ENCODE measurements at regions not wholly inside any gene's neighbourhood (a gene's known extent, or its start where the extent isn't known, plus 50 kb on each side); places are given as distances from the start of the nearest gene placed in this dataset.

DNA sequence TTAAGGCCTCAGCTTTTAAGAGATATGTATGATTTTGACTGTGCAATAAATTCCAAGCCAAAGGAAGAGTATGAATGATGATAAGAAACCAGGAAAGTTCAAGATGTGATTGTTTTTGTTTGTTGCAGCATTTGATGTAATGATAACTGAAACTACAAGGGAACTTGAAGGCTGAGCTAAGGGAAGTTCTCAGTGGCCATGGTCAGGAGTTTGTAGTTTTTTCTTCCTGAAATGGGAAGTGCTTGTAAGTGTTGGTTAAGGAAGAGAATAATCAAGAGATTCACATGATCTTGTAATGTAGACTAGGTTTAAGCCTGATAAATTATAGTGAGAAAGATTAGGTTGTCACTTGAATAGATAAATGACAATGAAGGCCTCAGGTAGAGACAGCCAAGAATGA, 53.4 kb downstream of the PTCHD4 start:
- DNase-seq (ENCODE audit: low spot score) (no peak), ATAC-seq (no peak)
- intact Hi-C loops (cut with DNase I) = no loop called here

GRCh38 chr6:48048451-48049146, 62.4 kb downstream of the PTCHD4 start:
- peak; percentile 34 for ATAC-seq
- intact Hi-C loops (cut with DNase I) = no loop called here
- no peak for DNase-seq (ENCODE audit: low spot score)

GRCh38 chr6:48041894-48042293, 69.1 kb downstream of the PTCHD4 start:
- ATAC-seq = no peak
- DNase-seq (ENCODE audit: low spot score) = no peak
- intact Hi-C loops (cut with DNase I) = no loop called here

DNA sequence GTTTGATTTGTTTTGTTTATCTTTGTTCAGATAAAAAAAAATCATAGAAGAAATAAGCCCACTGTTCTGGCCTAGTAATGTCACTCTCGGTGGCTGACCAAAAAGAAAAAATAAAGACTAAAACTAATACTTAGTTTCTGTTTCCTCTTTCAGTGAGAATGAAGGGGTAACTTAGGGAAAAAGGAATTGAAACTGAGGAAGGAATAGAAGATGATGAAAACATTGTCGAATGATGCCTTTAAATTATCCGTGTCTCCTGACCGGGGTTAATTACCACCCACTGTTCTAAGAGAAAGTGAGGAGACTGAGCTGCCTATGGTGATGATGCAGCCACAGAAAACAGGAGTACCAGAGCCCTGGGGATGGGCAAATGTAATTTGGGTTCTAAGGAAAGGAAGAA, 73.1 kb downstream of the PTCHD4 start:
- intact Hi-C loops (cut with DNase I) = no loop called here
- DNase-seq (ENCODE audit: low spot score) (no peak), ATAC-seq (no peak)

DNA sequence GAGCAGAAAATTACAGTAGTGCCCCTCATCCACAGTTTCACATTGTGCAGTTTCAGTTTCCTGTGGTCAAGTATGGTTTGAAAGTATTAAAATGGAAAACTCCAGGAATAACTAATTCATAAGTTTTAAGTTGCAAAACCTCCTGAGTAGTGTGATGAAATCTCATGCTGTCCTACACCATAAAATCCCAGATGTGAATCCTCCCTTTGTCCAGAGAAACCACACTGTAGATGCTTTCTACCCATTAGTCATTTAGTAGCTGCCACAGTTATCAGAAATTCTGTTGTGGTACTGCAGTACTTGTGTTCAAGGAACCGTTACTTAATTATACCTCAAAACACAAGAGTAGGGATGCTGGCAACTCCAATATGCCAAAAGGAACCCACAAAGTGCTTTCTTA, 74.7 kb downstream of the PTCHD4 start:
- intact Hi-C loops (cut with DNase I) = no loop called here
- DNase-seq (ENCODE audit: low spot score) = no peak
- peak; percentile 46 for ATAC-seq

DNA sequence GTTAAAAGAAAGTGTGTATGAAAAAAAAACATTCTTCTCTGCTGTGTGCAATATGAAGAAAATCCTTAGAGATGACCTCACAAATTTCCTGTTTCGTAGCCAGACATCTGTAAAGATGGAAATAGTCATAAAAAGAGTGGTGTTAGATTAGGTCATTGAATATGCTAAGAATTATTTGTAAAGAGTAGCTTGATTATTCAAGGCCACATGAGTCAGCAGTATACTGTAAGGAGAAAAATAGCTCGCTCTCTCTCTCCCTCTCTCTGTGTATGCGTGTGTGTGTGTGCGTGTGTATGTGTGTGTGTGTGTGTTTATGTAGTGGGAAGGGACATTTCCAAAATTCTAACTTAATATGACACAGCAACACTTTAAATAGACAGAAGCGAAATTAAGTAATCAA, 78.8 kb downstream of the PTCHD4 start:
- ATAC-seq (no peak), DNase-seq (ENCODE audit: low spot score) (peak; percentile 53)
- intact Hi-C loops (cut with DNase I) = no loop called here

- ATAC-seq = no peak
- no peak for DNase-seq (ENCODE audit: low spot score)
- intact Hi-C loops (cut with DNase I) = no loop called here
Observed at GRCh38 chr6:48031711-48032110, 79.3 kb downstream of the PTCHD4 start.

DNA sequence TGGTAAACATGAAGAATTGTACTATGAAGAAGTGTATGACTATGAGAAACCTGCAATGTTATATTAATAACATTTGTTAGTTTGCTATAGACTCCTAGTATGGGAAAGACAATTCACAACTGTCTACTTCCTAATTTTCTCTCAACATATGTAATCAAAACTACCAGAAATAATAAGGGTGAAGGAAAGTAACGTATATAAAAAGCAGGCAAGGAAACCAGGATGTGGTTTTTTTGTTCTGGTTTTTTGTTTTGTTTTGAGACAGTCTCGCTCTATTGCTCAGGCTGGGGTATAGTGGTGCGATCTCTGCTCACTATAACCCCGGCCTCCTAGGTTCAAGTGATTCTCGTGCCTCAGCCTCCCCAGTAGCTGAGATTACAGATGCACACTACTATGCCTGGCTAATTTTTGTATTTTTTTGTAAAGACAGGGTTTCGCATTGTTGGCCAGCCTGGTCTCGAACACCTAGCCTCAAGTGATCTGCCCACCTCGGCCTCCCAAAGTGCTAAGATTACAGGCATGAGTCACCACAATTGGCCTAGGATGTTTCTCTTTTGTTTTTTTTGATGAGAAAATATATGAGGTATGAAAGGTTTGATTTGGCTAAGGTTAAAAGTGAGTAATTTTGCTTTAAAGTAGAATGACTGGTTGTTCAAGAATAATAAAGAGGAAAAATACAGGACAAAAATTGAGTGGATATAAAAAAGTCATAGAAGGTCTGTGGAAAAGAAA, 83.1 kb downstream of the PTCHD4 start:
- intact Hi-C loops (cut with DNase I) = no loop called here
- DNase-seq (ENCODE audit: low spot score) = no peak
- ATAC-seq = no peak

DNA sequence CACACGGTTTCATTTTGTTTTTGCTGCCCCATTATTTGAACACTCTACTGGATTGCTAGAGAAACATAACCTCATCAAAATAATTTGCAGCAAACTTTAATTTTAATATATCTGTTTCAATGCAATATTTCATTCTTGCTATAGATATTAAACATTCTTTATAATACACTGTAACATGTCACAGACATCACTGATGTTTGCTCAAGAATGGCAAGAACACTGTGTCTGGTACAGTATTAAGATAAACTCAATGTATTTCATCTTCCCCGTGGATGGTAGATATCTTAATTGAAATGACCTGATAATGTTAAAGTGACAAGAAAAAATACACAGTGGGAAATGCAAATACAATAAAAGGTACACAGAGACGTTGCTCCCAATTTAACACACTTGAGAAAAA, 86.0 kb downstream of the PTCHD4 start:
- no peak for DNase-seq (ENCODE audit: low spot score)
- intact Hi-C loops (cut with DNase I) = no loop called here
- ATAC-seq = no peak

- ATAC-seq = no peak
- intact Hi-C loops (cut with DNase I) = no loop called here
- no peak for DNase-seq (ENCODE audit: low spot score)
Observed at GRCh38 chr6:48021904-48022303, 89.1 kb downstream of the PTCHD4 start.

DNA sequence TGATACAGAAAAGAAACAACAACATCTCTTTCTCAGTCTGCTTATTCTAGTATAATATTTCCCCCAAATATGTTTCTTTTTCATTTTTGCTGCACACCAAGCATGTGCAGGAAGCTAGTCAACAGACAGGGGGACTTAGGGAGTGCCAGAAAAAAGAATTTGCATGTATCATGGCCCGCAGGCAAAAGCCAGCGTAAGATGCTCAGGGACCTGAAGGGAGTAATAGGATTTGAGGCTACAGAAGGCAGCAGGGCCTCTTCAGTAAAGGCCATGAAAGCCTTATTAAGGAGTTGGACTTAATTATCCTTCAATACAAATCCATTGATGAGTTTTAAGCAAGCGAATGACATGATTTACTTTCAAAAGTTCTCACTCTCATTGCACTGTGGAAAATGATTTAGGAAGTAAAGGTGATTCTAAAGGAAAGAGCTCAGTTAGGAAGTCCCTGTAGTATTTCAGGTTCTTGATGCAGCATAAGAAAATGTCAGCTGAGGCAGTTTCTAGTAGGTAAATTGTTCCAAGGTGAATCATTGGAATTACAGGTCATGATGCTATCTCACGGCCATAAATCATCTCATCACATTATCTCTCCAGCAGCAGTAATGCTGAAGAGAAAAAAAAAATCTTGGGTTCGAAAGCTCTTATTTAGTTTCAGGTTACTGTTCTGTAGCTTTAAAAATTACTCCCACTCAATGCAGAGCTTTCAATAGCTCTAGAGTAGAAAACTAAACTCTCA, 94.8 kb downstream of the PTCHD4 start:
- ATAC-seq = no peak
- intact Hi-C loops (cut with DNase I) = no loop called here
- no peak for DNase-seq (ENCODE audit: low spot score)

- no peak for DNase-seq (ENCODE audit: low spot score)
- no peak for ATAC-seq
- intact Hi-C loops (cut with DNase I) = no loop called here
Observed at GRCh38 chr6:47992809-47993208, 118.2 kb downstream of the PTCHD4 start.

DNA sequence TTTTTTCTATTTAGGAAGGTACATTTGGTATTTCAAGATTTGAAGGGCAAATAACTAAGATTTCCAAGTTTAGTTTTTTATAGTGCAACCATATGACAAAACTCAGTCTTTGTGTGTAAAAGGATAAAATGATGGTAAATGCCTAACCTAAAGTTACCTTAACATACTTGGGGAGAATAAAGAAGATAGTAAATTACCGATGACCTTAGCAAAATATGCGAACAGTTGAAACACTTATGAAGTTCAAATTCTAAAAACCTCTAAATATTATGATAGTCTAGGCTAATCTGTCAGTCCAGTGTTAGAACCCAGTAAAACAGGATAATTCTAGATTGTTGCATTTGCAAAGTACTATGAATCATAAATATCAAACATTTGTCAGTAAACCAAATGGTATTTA, 127.5 kb downstream of the PTCHD4 start:
- intact Hi-C loops (cut with DNase I) = no loop called here
- ATAC-seq (no peak), DNase-seq (ENCODE audit: low spot score) (no peak)

DNA sequence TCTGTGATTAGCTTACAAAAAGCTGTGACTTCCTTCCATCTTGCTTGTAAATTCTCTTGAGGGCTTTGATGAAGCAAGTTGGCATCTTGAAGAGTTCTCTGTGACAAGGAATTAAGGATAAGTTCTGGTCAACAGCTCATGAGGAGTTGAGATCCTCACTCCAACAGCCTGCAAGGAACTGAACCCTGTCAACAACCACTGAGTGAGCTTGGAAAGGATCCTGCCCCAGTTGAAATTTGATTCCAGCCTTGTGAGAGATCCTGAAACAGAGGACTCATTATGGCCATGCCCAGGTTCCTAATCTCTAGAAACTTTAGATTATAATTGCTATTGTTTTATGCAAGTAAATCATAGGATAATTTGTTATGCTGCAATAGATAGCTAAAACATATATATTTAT, 133.7 kb downstream of the PTCHD4 start:
- intact Hi-C loops (cut with DNase I) = no loop called here
- DNase-seq (ENCODE audit: low spot score) = no peak

GRCh38 chr6:47974106-47974505, 136.9 kb downstream of the PTCHD4 start:
- intact Hi-C loops (cut with DNase I) = no loop called here
- DNase-seq (ENCODE audit: low spot score) = no peak
- ATAC-seq = no peak

More for the DNA sequence above, 133.7 kb downstream of the PTCHD4 start:
- no peak for ATAC-seq

GRCh38 chr6:47970826-47971225, 140.2 kb downstream of the PTCHD4 start:
- DNase-seq (ENCODE audit: low spot score) = no peak
- intact Hi-C loops (cut with DNase I) = no loop called here
- no peak for ATAC-seq

DNA sequence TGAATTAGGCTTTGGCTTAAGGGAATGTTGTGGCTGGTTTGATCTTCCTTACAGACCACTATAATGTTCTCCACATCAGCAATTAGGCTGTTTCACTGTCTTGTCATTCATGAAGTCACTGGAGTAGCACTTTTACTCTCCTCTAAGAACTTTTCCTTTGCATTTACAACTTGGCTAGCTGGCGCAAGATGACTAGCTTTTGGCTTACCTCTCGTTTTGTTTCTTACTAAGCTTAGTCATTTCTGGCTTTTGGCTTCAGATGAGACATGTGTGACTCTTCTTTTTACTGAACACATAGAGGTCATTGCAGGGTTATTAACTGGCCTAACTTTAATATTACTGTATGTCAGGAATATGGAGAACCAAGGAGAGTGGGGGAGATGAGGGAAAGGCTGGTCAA, 143.2 kb downstream of the PTCHD4 start:
- intact Hi-C loops (cut with DNase I) = no loop called here
- DNase-seq (ENCODE audit: low spot score) = no peak
- ATAC-seq = no peak

GRCh38 chr6:47964969-47965368, 146.0 kb downstream of the PTCHD4 start:
- intact Hi-C loops (cut with DNase I) = no loop called here
- DNase-seq (ENCODE audit: low spot score) (no peak), ATAC-seq (no peak)

GRCh38 chr6:47952640-47953039, 158.4 kb downstream of the PTCHD4 start:
- no peak for DNase-seq (ENCODE audit: low spot score)
- no peak for ATAC-seq
- intact Hi-C loops (cut with DNase I) = no loop called here

GRCh38 chr6:47944846-47945245, 163.0 kb downstream of the OPN5 start:
- ATAC-seq (no peak), DNase-seq (ENCODE audit: low spot score) (no peak)
- intact Hi-C loops (cut with DNase I) = no loop called here
